ENCODE measurements at regions not wholly inside any gene's neighbourhood (a gene's known extent, or its start where the extent isn't known, plus 50 kb on each side); places are given as distances from the start of the nearest gene placed in this dataset.

DNA sequence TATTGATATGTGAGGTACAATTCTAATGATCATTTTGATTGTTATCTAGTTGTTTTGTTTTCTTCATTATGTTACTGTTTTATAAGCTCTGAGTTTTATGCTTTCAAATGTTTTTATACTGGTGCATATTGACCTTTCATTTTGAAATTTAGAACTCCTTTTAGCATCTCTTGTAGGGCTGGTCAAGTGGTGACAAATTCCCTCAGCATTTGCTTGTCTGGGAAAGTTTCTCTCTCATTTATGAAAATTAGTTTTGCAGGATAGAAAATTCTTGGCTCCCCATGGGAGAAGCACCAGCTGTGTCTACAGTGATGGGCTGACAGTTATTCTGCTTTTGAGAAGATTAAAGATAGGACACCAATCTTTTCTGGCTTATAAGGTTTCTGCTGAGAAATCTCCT lies 105.3 kb upstream of the SPRY1 start:
- Histone ChIP-seq H3K27me3 (replicated peaks; ENCODE audit: insufficient read depth, low read depth, low read length, poor library complexity) (no peaks in the 10 kb centered on the region), H3K9me3 (ENCODE audit: low read depth, low read length, poor library complexity, severe bottlenecking) (peaks cover 16% of the 10 kb centered on the region), H3K4me3 (ENCODE audit: low read depth, low read length, poor library complexity, severe bottlenecking) (no peak overlapping the region), H3K27ac (ENCODE audit: low read depth, low read length, poor library complexity, severe bottlenecking) (no peak overlapping the region), H3K4me1 (ENCODE audit: insufficient read depth, low read length, poor library complexity, severe bottlenecking) (no peaks in the 10 kb centered on the region), H3K36me3 (ENCODE audit: insufficient read depth, low read length, poor library complexity, severe bottlenecking) (no peaks in the 10 kb centered on the region)
- no peak for DNase-seq (ENCODE audit: low spot score)
- BruUV-seq (replicated peaks), result no TSS peak
- CTCF ChIA-PET, result no interaction called here
- intact Hi-C loops (cut with micrococcal nuclease; ENCODE audit: unreplicated experiment), result no loop called here
- POLR2A ChIA-PET (ENCODE audit: low non-redundant PET), result no interaction called here
- TF ChIP-seq EZH2 (IDR thresholded peaks at IDR 0.05; ENCODE audit: borderline replicate concordance, low read depth, low read length, poor library complexity, severe bottlenecking), result no peak
- TF ChIP-seq, protein P1, sequence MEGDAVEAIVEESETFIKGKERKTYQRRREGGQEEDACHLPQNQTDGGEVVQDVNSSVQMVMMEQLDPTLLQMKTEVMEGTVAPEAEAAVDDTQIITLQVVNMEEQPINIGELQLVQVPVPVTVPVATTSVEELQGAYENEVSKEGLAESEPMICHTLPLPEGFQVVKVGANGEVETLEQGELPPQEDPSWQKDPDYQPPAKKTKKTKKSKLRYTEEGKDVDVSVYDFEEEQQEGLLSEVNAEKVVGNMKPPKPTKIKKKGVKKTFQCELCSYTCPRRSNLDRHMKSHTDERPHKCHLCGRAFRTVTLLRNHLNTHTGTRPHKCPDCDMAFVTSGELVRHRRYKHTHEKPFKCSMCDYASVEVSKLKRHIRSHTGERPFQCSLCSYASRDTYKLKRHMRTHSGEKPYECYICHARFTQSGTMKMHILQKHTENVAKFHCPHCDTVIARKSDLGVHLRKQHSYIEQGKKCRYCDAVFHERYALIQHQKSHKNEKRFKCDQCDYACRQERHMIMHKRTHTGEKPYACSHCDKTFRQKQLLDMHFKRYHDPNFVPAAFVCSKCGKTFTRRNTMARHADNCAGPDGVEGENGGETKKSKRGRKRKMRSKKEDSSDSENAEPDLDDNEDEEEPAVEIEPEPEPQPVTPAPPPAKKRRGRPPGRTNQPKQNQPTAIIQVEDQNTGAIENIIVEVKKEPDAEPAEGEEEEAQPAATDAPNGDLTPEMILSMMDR (conservative IDR thresholded peaks at IDR 0.05; ENCODE audit: low read depth, low read length), result no peak

DNA sequence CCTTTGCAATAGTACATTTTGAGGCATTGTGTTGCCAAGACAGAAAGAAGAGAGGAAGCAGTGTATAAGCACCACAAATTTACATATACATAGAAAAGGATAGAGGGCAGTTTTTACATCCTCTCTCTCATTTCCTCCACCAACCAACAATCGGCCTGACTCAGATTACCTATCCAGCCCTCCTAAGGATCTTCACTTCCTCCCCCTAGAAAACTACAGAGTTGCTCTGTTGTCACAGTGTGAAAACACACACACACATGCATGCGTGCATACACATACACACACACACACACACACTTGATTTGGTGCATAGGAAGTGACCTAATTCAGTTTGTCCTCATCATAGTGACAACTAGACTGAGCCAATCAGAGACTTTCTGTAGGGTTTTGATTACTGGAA lies 98.8 kb upstream of the SPRY1 start:
- intact Hi-C loops (cut with micrococcal nuclease; ENCODE audit: unreplicated experiment), result no loop called here
- CTCF ChIA-PET, result no interaction called here
- TF ChIP-seq, protein P1 (conservative IDR thresholded peaks at IDR 0.05; ENCODE audit: low read depth, low read length), result no peak
- TF ChIP-seq EZH2 (IDR thresholded peaks at IDR 0.05; ENCODE audit: borderline replicate concordance, low read depth, low read length, poor library complexity, severe bottlenecking), result no peak
- Histone ChIP-seq H3K4me3 (ENCODE audit: low read depth, low read length, poor library complexity, severe bottlenecking) (no peak overlapping the region), H3K27ac (ENCODE audit: low read depth, low read length, poor library complexity, severe bottlenecking) (no peak overlapping the region), H3K36me3 (ENCODE audit: insufficient read depth, low read length, poor library complexity, severe bottlenecking) (no peaks in the 10 kb centered on the region), H3K4me1 (ENCODE audit: insufficient read depth, low read length, poor library complexity, severe bottlenecking) (peaks cover 21% of the 10 kb centered on the region), H3K27me3 (replicated peaks; ENCODE audit: insufficient read depth, low read depth, low read length, poor library complexity) (no peaks in the 10 kb centered on the region), H3K9me3 (ENCODE audit: low read depth, low read length, poor library complexity, severe bottlenecking) (no peaks in the 10 kb centered on the region)
- DNase-seq (ENCODE audit: low spot score), result no peak
- BruUV-seq (replicated peaks), result no TSS peak
- POLR2A ChIA-PET (ENCODE audit: low non-redundant PET), result no interaction called here

DNA sequence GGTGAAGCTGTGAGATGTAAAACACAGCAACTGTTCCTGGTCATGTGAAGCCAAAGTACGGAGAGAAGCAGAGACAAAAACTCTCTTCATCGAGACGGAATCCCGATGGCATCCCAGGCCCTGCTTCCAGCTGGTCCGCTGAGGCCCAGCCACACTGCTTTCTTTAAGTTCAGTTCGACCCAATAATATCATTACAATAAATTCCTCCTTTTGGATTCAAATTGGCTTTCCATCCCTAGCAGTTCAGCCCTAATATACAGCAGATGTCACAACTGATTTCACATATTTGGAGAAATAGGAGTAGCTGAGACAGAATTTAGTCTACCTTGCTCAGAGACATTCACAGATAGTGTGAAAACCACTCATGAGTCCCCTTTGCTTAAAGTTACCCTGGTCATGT lies 98.3 kb upstream of the SPRY1 start:
- CTCF ChIA-PET, result no interaction called here
- Histone ChIP-seq H3K4me3 (ENCODE audit: low read depth, low read length, poor library complexity, severe bottlenecking) (no peak overlapping the region), H3K9me3 (ENCODE audit: low read depth, low read length, poor library complexity, severe bottlenecking) (no peaks in the 10 kb centered on the region), H3K36me3 (ENCODE audit: insufficient read depth, low read length, poor library complexity, severe bottlenecking) (no peaks in the 10 kb centered on the region), H3K4me1 (ENCODE audit: insufficient read depth, low read length, poor library complexity, severe bottlenecking) (peaks cover 21% of the 10 kb centered on the region), H3K27me3 (replicated peaks; ENCODE audit: insufficient read depth, low read depth, low read length, poor library complexity) (no peaks in the 10 kb centered on the region), H3K27ac (ENCODE audit: low read depth, low read length, poor library complexity, severe bottlenecking) (no peak overlapping the region)
- intact Hi-C loops (cut with micrococcal nuclease; ENCODE audit: unreplicated experiment), result no loop called here
- POLR2A ChIA-PET (ENCODE audit: low non-redundant PET), result no interaction called here
- no peak for DNase-seq (ENCODE audit: low spot score)
- TF ChIP-seq, protein P1 (conservative IDR thresholded peaks at IDR 0.05; ENCODE audit: low read depth, low read length), result no peak
- no peak for TF ChIP-seq EZH2 (IDR thresholded peaks at IDR 0.05; ENCODE audit: borderline replicate concordance, low read depth, low read length, poor library complexity, severe bottlenecking)
- BruUV-seq (replicated peaks), result no TSS peak

All from A673 (cell line).